GM19035 (cell line): ENCODE measurements at regions not wholly inside any gene's neighbourhood (a gene's known extent, or its start where the extent isn't known, plus 50 kb on each side); places are given as distances from the start of the nearest gene placed in this dataset.

Experiments
- ATAC-seq: cut with Tn5 transposase; IDR thresholded peaks from one replicate; pipeline ENCODE4 v1.9.1; 2021; ENCODE audit not compliant: unreplicated experiment

- no peak for ATAC-seq
These were observed 712.2 kb upstream of the SEMA6A start for GRCh38 chr5:117286813-117287212.

DNA sequence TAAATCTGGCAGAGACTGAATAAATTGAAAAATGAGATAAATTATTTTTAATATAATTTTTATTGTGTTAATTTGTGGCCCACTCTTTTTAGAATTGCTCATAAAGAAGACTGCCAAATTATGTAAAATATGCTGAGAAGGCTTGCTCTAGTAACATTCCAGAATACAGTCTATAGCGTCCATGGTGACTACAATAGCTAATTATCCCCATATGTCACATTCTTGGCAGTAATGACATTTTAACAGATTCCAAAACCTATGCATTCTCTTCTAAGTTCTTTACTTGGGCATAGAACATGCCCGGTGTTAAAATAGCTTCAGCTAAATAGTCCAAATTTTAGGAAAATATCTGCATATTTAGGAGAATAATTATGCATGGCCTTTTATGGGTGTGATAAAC, 697.0 kb upstream of the SEMA6A start:
- ATAC-seq = no peak

GRCh38 chr5:117266280-117266679, 691.7 kb upstream of the SEMA6A start:
- ATAC-seq = no peak

DNA sequence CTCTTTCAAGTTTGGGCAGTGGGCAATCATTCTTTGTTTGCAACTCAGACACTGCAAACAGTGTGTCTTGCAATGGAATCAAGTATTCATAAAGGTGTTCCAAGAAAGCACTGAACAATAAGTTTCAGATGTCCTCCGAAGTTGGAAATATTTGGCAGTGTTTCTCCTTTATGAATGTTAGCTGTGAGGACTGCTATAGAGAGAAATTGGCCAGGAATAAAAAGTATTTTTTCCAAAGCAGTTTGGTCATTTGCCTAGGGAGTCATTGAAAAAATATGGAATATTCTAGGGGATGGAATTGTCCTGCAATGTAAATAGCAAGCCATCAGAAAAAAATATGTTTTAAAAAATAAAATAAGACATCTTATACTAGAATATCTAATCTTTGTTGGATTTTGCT, 688.6 kb upstream of the SEMA6A start:
- ATAC-seq = no peak

DNA sequence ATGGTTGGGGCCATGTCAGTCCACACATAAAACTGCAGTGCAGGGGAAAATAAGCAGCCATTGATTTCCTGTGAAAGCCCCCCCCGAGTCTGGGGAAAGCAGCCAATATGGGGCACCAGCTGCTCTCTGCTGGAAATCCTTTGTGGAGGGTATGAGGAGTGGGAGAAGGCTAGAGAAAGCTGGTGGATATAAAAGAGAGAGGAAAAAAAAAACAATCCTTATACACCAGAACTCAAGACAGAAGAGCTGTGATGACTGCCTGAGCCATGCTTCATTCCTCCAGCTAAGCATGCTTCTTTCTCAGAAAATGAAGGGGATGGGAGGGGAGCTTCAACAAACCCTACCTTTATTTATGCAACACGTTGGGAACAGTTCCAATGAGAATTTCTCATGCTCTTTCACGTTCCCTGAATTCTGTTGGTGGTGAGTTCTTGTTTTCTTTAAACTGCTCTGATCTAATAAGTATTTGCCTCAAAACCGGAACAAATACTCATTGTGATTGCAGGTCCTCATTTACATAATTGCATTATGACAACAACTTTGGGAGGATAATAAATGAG, 688.0 kb upstream of the SEMA6A start:
- ATAC-seq = no peak

GRCh38 chr5:117261948-117262571, 687.4 kb upstream of the SEMA6A start:
- no peak for ATAC-seq

DNA sequence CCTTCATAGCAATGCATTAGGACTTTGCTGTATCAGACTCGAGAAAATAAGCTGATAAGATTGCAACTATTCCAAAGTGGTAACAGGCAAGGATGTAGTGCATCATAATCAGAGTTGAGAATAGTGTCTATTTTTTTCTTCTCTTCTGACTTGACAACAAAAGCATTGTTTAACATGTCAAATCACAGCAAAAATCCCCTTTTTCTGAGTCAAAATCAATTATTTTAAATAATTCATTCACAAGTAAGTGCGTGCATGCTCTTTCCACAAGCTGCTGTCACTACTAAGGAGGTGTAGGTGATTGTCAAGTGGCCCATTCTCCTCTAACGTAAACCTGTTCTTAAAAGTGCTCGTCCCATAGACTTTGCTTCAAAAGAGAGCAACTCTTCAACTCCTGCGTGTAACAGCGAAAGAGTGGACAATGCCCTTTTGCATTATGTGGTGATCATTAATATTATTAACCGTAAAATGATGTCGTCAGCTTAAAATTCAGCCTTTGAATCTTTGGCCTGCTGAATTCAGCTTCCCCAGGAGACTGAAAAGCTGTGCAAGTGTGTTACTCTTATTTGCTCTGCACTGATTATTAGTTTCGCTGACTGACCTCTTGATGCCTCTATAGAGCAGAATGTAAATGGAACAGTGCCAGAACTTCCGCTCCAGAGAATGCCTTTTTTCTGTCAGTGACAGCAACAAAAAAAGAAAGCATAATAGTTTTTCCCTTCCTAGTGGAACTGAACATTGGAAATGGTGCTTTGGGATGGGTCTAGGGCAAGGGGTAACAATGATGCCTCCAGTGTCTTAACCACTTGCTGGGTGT, 680.8 kb upstream of the SEMA6A start:
- no peak for ATAC-seq

DNA sequence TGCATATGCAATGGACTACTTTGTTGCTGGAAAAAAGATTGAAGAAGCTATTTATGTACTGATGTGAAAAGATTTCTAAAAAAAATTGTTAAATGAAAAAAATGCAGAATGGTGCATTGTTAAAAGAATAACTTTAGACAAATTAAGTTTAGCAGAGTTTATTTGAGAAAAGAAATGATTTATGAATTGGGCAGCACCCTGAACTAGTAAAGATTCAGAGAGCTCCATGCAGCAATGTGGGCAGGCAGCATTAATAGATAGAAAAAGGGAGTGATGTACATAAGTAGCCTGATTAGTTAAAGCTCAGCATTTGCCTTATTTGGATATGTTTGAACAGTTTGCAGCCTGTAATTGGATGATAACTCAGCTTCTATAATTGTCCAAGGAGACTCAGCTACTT, 677.9 kb upstream of the SEMA6A start:
- ATAC-seq = no peak

DNA sequence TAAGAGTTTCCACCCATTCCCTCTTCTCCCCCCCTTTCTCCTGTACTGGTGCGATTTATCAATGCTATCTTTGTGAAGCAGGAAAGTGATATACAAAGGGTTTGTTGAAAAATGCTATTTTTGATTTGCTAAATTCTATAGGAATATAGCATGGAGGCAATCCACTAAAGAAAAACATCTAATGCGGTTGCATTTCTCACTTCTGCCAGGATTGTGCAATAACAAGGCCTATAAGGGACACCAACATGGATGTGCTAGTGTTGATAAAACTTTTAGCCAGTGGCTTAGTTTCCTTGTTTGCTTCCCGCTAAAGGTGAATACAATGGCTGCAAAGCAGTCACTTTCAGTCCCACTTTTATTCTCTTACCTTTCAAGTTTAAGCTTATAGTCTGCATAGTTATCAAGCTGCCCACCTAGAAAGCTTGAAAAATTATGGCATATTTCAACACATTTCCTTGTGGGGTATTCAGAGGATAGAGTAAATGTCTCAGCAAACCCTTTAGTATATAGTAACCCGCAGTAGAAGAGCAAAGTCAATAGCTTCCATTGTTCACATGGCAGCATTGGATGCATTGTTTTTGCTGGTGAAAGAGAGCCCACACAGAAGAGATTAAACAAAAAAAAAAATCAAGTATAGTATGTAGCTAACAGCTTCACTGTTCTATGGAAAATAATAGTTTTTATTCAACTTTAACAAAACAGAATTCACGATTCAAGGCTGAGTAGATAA, 674.6 kb upstream of the SEMA6A start:
- ATAC-seq = no peak

DNA sequence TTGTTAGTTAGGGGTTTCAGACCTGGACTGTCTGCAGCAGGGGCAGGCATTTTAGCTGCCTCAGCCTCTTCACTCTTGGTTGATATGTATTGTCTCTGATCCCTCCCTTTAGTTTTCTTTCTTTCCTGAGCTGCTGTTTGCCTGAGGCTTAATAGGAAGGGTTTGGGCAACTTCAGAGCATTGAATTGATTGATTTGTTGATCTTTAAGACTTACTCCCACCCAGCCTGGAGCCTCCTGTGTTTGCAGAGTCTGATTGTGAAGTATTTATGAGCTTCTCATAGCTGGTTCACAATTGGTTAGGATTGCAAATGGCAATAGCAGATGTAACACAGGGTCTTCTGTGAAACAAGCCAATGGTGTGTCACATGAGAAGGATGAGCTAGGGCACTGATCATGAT, 671.8 kb upstream of the SEMA6A start:
- ATAC-seq = no peak

DNA sequence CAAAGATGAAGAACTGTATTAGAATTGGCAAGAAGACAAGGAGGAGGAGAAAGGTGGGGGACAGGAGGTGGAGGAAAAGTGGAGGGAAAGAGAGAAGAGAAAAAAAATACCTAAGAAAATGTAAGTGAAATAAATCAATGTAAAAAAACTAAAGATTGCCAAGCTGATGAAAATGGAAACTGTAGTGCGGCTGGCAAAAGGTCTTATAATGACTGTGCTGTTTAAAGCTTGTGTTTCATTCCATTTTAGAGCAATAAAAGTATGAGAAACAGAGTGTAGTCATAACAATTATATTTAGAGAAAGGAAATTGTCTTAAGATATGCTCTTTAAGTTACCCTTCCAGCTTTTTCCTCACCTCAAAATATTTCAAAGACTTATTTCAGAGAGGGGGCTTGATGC, 670.5 kb upstream of the SEMA6A start:
- ATAC-seq = peak; percentile 55

GRCh38 chr5:117242028-117242427, 667.4 kb upstream of the SEMA6A start:
- ATAC-seq = no peak

GRCh38 chr5:117236941-117237340, 662.3 kb upstream of the SEMA6A start:
- no peak for ATAC-seq

DNA sequence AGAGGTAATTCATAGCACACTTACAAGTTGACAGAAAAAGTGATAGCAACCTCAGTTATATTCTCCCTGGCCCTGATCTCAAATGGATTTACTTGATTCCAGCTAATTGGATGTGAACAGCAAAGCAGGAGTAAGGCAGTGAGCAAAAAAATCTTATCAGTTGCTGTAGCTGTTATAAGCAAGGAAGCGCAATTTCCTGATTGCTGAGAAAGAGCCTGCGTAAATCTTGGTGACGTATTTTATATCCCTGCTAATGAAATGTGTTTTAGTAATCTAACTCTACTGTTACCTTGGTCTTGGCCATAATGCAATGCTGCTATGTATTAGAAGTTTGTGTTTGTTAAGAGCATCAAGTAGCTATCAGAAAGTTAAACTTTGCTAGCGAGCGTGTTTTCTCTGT, 661.2 kb upstream of the SEMA6A start:
- no peak for ATAC-seq

DNA sequence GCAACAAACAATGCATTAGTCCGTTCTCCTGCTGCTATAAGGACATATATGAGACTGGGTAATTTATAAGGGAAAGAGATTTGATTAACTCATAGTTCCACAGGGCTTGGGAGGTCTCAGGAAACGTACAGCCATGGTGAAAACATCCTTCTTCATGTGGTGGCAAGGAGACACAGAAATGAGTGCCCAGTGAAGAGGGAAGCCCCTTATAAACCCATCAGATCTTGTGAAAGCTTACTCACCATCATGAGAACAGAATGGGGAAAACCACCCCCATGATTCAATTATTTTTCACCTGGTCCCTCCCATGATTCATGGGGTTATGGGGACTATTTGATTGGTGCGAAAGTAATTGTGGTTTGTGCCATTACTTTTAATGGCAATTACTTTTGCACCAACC, 655.8 kb upstream of the SEMA6A start:
- no peak for ATAC-seq

- ATAC-seq = no peak
These were observed 646.1 kb upstream of the SEMA6A start for GRCh38 chr5:117220730-117221129.

DNA sequence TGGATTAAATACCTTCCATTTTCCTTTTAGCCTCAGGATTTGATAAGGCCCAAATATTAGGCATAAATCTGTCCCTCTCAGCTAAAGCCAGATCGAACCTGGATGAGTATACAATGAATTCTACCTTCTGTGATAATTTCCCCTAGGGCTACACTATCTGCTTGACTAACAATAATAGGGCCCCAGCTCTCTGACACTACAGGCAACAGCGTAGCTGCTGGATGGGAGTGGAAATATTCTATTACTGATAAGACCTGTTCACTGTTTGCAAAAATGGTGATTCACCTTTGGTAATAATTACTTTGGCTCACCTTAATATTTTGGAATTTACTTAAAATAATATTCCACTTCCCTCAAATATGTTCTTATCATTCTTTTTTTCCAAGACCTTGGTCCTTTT, 644.2 kb upstream of the SEMA6A start:
- no peak for ATAC-seq

- no peak for ATAC-seq
These were observed 638.2 kb upstream of the SEMA6A start for GRCh38 chr5:117212866-117213265.

- ATAC-seq = no peak
These were observed 636.2 kb upstream of the SEMA6A start for GRCh38 chr5:117210796-117211195.

- ATAC-seq = no peak
These were observed 634.9 kb upstream of the SEMA6A start for GRCh38 chr5:117209479-117209878.

DNA sequence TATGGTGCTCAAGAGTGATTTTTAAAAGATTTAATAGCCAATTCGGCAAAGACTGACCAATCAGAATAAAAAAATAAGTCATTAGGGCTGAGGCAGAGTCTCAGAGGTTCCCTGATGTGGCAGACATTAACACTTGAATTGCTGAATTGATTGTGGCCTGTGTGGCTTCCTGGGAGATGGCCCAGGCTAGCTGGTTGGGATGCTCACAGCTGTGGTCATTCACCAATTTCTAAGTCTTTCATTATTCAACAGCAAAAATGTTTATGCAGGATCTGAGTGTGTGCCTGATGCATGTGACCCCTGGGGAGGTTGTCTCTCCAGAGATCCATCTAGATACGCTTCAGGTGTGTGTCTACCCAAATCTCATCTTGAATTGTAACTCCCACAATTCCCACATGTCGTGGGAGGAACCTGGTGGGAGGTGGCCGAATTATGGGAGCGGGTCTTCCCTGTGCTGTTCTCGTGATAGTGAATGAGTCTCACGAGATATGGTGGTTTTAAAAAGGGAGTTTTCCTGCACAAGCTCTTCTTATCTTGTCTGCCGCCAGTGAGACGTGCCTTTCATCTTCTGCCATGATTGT, 632.6 kb upstream of the SEMA6A start:
- ATAC-seq = no peak
